ENCODE measurements at regions not wholly inside any gene's neighbourhood (a gene's known extent, or its start where the extent isn't known, plus 50 kb on each side); places are given as distances from the start of the nearest gene placed in this dataset.

DNA sequence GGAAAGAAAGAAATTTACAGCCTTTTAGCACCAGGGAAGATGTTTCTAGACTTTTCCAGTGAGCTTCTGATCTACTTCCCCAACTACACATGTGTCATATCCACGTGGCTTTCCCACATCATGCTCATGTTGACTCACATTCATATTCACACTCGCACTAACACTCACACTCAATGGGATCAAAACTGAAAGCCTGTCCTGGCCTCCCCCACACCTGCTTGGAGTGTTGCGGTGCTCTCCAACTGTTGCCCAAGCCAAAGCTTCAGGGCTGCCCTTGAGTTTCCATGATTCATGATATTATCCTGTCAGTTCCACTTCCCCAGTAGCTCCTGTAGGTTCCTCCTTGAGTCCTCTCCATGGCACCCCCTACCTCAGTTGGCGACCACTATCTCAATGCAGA is 444.4 kb downstream of the GATA3 start:
- no peak overlapping the region for H3K4me3 ChIP-seq (replicated peaks in 1 of 2; ENCODE audit: low read depth in 2 of 2, low read length in 2 of 2)
- TF ChIP-seq, protein P1, sequence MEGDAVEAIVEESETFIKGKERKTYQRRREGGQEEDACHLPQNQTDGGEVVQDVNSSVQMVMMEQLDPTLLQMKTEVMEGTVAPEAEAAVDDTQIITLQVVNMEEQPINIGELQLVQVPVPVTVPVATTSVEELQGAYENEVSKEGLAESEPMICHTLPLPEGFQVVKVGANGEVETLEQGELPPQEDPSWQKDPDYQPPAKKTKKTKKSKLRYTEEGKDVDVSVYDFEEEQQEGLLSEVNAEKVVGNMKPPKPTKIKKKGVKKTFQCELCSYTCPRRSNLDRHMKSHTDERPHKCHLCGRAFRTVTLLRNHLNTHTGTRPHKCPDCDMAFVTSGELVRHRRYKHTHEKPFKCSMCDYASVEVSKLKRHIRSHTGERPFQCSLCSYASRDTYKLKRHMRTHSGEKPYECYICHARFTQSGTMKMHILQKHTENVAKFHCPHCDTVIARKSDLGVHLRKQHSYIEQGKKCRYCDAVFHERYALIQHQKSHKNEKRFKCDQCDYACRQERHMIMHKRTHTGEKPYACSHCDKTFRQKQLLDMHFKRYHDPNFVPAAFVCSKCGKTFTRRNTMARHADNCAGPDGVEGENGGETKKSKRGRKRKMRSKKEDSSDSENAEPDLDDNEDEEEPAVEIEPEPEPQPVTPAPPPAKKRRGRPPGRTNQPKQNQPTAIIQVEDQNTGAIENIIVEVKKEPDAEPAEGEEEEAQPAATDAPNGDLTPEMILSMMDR (IDR thresholded peaks at IDR 0.05; ENCODE audit: low read depth, low read length): no peak
- DNase-seq (ENCODE audit: low read depth in 2 of 2): peak in 1 of 2 donors; percentile 4

GRCh38 chr10:8499312-8499711 is 444.8 kb downstream of the GATA3 start:
- TF ChIP-seq, protein P1 (IDR thresholded peaks at IDR 0.05; ENCODE audit: low read depth, low read length): no peak

DNA sequence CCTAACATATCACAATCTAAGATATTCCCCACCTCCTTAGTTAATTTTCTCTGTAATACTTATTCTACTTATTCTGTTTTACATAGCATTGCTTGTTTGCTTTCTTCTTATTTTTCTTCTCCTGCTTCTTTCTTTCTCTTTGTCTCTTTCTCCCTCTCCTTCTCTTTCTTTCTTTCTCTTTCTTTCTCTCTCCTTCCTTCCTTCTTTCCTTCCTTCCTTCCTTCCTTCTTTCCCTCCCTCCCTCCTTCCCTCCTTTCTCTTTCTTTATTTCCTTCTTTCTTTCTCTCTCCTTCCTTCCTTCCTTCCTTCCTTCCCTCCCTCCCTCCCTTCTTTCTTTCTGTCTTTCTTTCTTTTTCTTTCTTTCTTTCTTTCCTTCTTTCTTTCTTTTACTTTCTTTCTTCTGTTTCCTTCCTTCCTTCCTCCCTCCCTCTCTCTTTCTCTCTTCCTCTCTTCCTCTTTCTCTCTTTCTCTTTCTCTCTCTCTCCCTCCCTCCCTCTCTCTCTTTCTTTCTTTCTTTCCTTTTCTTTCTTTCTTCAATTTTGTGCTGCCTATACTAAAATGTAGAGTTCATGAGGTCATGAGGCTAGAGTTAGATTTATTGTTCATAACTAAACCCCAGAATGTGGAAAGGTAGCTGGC is 445.4 kb downstream of the GATA3 start:
- no peak overlapping the region for H3K4me3 ChIP-seq (replicated peaks in 1 of 2; ENCODE audit: low read depth in 2 of 2, low read length in 2 of 2)
- TF ChIP-seq, protein P1 (IDR thresholded peaks at IDR 0.05; ENCODE audit: low read depth, low read length): no peak
- no peak for DNase-seq (ENCODE audit: low read depth in 2 of 2)

More at GRCh38 chr10:8499312-8499711, 444.8 kb downstream of the GATA3 start:
- DNase-seq (ENCODE audit: low read depth in 2 of 2): no peak
- no peak overlapping the region for H3K4me3 ChIP-seq (replicated peaks in 1 of 2; ENCODE audit: low read depth in 2 of 2, low read length in 2 of 2)

DNA sequence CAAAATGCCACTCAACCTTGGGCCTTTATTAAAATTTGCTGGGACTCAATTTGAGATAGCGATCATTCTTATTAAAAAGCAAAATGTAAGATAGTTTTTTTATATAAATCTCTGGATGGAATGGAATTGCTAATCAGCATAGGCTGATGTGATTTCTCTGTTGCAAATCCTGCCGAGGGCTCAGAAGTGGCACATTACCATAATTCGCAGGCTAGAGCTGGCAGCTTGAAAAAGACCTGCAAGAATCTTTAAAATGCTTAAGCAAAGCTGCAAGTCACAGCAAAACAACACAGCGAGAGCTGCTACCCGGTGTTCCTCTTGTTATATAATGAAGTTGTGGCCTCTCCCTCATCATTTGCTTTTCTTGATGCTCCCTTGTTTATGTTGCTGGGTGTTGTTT is 448.1 kb downstream of the GATA3 start:
- no peak overlapping the region for H3K4me3 ChIP-seq (replicated peaks in 1 of 2; ENCODE audit: low read depth in 2 of 2, low read length in 2 of 2)
- no peak for DNase-seq (ENCODE audit: low read depth in 2 of 2)
- TF ChIP-seq, protein P1 (IDR thresholded peaks at IDR 0.05; ENCODE audit: low read depth, low read length): no peak

GRCh38 chr10:8504499-8504898 is 450.0 kb downstream of the GATA3 start:
- H3K4me3 ChIP-seq (replicated peaks in 1 of 2; ENCODE audit: low read depth in 2 of 2, low read length in 2 of 2): no peak overlapping the region
- TF ChIP-seq, protein P1 (IDR thresholded peaks at IDR 0.05; ENCODE audit: low read depth, low read length): no peak
- DNase-seq (ENCODE audit: low read depth in 2 of 2): no peak

DNA sequence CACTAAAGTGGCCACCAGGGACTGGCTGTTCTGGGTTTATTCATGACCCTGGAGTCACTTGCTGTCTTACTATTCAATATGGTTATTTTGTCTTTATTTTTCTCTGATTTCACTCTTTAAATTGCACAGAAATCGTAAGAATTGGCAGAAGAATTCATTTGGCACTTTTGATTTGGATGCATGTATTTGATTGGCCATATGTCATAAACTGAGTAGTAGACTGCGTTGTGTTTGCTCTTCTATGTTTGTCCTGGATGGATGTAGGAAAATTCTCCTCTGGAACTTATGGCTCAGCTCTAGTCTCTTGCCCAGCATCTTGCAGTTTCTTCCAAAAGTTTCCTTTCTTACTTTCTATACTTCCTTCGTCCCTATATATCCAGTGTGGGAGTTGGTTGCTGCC is 452.7 kb downstream of the GATA3 start:
- DNase-seq (ENCODE audit: low read depth in 2 of 2): no peak

More for the DNA sequence above, 452.7 kb downstream of the GATA3 start:
- TF ChIP-seq, protein P1 (IDR thresholded peaks at IDR 0.05; ENCODE audit: low read depth, low read length): no peak
- H3K4me3 ChIP-seq (replicated peaks in 1 of 2; ENCODE audit: low read depth in 2 of 2, low read length in 2 of 2): no peak overlapping the region
